ENCODE measurements at regions not wholly inside any gene's neighbourhood (a gene's known extent, or its start where the extent isn't known, plus 50 kb on each side); places are given as distances from the start of the nearest gene placed in this dataset.

DNA sequence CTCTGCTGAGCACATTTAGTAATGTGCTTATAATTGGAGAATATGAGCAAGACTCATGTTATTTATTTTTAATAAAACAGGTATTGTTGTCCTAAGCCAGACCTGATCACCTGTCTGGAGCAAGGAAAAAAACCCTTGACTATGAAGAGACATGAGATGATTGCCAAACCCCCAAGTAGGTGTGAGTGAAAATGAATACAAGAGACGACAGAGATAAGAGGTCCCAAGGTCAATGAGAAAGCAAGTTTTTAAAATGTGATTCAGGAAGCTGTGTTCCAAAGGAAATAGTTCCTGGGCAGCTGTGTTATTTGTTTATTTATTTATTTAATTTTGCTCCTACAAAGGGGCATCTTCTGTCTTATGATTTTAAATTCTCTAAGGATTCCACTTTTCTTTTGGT is 83.1 kb downstream of the ZNF486 start:
- no peak for TF ChIP-seq CTCF (IDR thresholded peaks at IDR 0.05)
- TF ChIP-seq POLR2A (IDR thresholded peaks at IDR 0.05) = no peak

Data from transverse colon (tissue), 3 donors.